ENCODE measurements at regions not wholly inside any gene's neighbourhood (a gene's known extent, or its start where the extent isn't known, plus 50 kb on each side); places are given as distances from the start of the nearest gene placed in this dataset.

DNA sequence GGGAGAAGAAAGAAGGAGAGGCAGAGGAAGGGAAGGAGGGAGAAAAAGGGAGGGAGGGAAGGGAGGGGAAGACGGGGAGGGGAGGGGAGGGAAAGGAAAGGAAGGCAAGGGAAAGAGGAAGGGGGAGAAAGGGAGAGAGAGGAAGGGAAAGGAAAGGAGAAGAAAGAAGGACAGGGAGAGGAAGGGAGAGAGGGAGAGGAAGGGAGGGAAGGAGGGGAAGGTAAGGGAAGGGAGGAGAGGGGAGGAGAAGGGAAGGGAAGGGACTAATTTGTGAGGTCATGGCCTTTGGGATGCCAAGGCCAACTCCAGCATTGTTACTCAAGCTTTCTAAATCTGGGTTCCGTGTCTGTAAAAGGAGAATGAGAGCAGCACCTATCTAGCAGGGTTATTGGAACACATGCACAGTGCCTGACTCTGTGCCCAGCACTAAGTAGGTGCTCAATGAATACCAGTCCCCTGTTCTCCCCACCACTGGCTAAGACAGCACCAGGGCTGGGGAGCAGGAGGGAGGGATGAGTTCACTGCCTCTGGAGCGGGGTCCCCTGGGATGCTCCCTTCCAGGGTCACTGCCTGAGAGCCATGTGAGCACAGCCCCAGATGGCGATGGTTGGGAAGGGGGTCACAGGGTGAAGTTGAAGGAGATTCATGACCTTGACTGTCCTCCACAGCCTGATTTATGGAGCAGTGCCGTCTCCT, 560.1 kb upstream of the TBX3 start:
- POLR2A ChIA-PET = no interaction called here
- Mint-ChIP-seq H3K9me3 (ENCODE audit: unreplicated experiment) (no peaks in the 10 kb centered on the region), H3K4me1 (ENCODE audit: insufficient read depth, unreplicated experiment) (no peaks in the 10 kb centered on the region), H3K36me3 (ENCODE audit: insufficient read depth, unreplicated experiment) (no peaks in the 10 kb centered on the region), H3K27ac (ENCODE audit: low read depth, unreplicated experiment) (no peak overlapping the region), H3K27me3 (ENCODE audit: insufficient read depth, unreplicated experiment) (no peaks in the 10 kb centered on the region), H3K4me3 (ENCODE audit: unreplicated experiment) (no peak overlapping the region)
- intact Hi-C loops (cut with micrococcal nuclease) = no loop called here
- CTCF ChIA-PET = no interaction called here
- no TSS peak for BruUV-seq (replicated peaks)
- TF ChIP-seq, protein P1, sequence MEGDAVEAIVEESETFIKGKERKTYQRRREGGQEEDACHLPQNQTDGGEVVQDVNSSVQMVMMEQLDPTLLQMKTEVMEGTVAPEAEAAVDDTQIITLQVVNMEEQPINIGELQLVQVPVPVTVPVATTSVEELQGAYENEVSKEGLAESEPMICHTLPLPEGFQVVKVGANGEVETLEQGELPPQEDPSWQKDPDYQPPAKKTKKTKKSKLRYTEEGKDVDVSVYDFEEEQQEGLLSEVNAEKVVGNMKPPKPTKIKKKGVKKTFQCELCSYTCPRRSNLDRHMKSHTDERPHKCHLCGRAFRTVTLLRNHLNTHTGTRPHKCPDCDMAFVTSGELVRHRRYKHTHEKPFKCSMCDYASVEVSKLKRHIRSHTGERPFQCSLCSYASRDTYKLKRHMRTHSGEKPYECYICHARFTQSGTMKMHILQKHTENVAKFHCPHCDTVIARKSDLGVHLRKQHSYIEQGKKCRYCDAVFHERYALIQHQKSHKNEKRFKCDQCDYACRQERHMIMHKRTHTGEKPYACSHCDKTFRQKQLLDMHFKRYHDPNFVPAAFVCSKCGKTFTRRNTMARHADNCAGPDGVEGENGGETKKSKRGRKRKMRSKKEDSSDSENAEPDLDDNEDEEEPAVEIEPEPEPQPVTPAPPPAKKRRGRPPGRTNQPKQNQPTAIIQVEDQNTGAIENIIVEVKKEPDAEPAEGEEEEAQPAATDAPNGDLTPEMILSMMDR (IDR thresholded peaks at IDR 0.05; ENCODE audit: unreplicated experiment) = no peak
- no peak for DNase-seq (ENCODE audit: unreplicated experiment)

DNA sequence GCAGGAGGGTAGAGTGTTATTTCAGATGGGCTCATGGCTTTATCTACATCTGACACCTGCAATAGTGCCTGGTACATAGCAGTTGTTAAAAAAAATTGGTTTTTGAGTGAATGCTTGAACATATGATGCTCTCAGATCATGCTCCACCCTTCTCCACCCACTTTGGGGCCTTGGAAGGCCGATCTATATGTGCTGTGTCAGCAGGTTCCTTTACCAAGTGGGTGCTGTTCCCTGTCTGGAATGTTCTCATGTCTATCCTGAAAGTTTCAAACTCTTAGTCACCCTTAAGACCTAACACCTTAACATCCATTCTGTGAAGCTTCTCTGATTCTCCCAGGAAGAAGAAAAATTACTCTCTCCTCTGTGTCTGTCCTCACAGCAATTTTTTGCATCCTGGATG, 556.3 kb upstream of the TBX3 start:
- H3K4me1 Mint-ChIP-seq (ENCODE audit: insufficient read depth, unreplicated experiment) = no peaks in the 10 kb centered on the region
- no peak for DNase-seq (ENCODE audit: unreplicated experiment)
- H3K27ac Mint-ChIP-seq (ENCODE audit: low read depth, unreplicated experiment) = no peak overlapping the region
- no TSS peak for BruUV-seq (replicated peaks)
- CTCF ChIA-PET = no interaction called here
- POLR2A ChIA-PET = no interaction called here
- H3K4me3 Mint-ChIP-seq (ENCODE audit: unreplicated experiment) = no peak overlapping the region
- H3K36me3 Mint-ChIP-seq (ENCODE audit: insufficient read depth, unreplicated experiment) = no peaks in the 10 kb centered on the region
- H3K9me3 Mint-ChIP-seq (ENCODE audit: unreplicated experiment) = peaks cover 8% of the 10 kb centered on the region
- intact Hi-C loops (cut with micrococcal nuclease) = no loop called here
- no peaks in the 10 kb centered on the region for H3K27me3 Mint-ChIP-seq (ENCODE audit: insufficient read depth, unreplicated experiment)
- TF ChIP-seq, protein P1 (IDR thresholded peaks at IDR 0.05; ENCODE audit: unreplicated experiment) = no peak

DNA sequence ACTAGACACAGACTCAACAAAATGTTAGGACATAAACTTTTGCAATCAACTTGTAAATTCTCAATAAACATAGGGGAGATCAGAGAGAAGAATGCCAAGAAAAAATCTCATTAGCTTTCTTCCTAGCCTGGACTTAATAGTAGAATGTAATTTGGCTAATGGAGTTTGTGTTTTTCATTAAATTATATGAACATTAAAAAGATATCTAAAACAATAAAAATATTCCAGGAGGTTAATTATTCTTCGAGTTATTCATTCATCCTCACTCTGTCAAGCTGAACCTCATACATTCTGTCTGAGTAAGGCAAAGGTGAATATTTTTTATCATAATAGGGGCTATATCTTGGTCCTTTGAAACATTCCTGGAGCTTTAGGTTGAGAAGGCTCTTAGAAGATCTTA, 551.9 kb upstream of the TBX3 start:
- ChIA-PET CTCF (interaction anchor here (1.1 kb wide), 1 partner anchor 552 kb away, joined by 3 read pairs; the partner anchor contains the start of gene TBX3), POLR2A (no interaction called here)
- BruUV-seq (replicated peaks) = no TSS peak
- Mint-ChIP-seq H3K4me1 (ENCODE audit: insufficient read depth, unreplicated experiment) (no peaks in the 10 kb centered on the region), H3K9me3 (ENCODE audit: unreplicated experiment) (peaks cover 8% of the 10 kb centered on the region), H3K27ac (ENCODE audit: low read depth, unreplicated experiment) (no peak overlapping the region), H3K27me3 (ENCODE audit: insufficient read depth, unreplicated experiment) (no peaks in the 10 kb centered on the region), H3K4me3 (ENCODE audit: unreplicated experiment) (no peak overlapping the region), H3K36me3 (ENCODE audit: insufficient read depth, unreplicated experiment) (no peaks in the 10 kb centered on the region)
- TF ChIP-seq, protein P1 (IDR thresholded peaks at IDR 0.05; ENCODE audit: unreplicated experiment) = no peak
- DNase-seq (ENCODE audit: unreplicated experiment) = no peak
- intact Hi-C loops (cut with micrococcal nuclease) = no loop called here

DNA sequence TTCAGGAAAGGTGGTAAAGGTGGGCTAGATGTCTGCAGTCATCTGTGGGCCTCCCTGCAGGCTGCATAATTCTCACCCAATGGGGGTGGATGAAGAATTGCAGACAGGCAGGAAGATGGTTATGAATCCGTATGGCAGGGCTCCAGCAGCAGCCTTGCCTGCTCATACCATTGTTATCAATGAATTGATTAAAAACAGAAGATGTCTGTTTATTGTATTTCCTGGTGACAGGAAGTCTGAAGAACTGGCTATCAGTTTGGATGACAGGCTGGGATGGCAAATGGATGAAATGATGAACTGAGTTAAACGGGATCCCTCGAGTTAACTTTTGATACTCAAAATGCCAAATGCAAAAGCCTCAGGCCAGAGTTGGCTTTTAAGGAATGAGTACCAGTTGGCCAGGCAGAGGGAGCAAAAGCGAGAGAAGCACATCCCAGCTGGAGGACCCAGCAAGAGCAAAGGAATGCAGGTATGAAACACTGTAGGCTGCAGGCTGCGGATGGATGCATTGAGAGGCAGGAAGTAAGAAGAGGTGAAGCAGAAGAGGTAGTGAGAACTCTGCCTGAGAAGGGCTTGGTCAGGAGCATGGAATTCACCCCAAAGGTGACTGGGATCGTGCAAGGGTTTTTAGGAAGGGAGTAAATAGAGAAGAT, 550.0 kb upstream of the TBX3 start:
- no peak for DNase-seq (ENCODE audit: unreplicated experiment)
- ChIA-PET CTCF (no interaction called here), POLR2A (no interaction called here)
- no peaks in the 10 kb centered on the region for H3K27me3 Mint-ChIP-seq (ENCODE audit: insufficient read depth, unreplicated experiment)
- no peak overlapping the region for H3K4me3 Mint-ChIP-seq (ENCODE audit: unreplicated experiment)
- BruUV-seq (replicated peaks) = no TSS peak
- H3K36me3 Mint-ChIP-seq (ENCODE audit: insufficient read depth, unreplicated experiment) = no peaks in the 10 kb centered on the region
- TF ChIP-seq, protein P1 (IDR thresholded peaks at IDR 0.05; ENCODE audit: unreplicated experiment) = no peak
- H3K4me1 Mint-ChIP-seq (ENCODE audit: insufficient read depth, unreplicated experiment) = no peaks in the 10 kb centered on the region
- H3K9me3 Mint-ChIP-seq (ENCODE audit: unreplicated experiment) = peaks cover 8% of the 10 kb centered on the region
- H3K27ac Mint-ChIP-seq (ENCODE audit: low read depth, unreplicated experiment) = no peak overlapping the region
- intact Hi-C loops (cut with micrococcal nuclease) = no loop called here
